Naive thymus-derived CD4-positive, alpha-beta T cell (primary cell): ENCODE measurements at regions not wholly inside any gene's neighbourhood (a gene's known extent, or its start where the extent isn't known, plus 50 kb on each side); places are given as distances from the start of the nearest gene placed in this dataset.

ENCODE experiments used
- ATAC-seq: fragments of 150-1000 bp; cut with Tn5 transposase; 2 replicates; pipeline ENCODE4 v1.10.0; 2021; ENCODE audit warnings: mild to moderate bottlenecking, moderate library complexity
- CTCF ChIA-PET: fragments of 350-600 bp; sonication (Branson Sonifier 250); formaldehyde crosslinking; loops from one replicate; lab custom pipeline; 2021; ENCODE audit warnings: antibody characterized with exemption; lab: Charles Lee
- POLR2A ChIA-PET: fragments of 350-600 bp; sonication (Branson Sonifier 250); formaldehyde crosslinking; loops from one replicate; lab custom pipeline; 2021; ENCODE audit warnings: antibody characterized with exemption, inconsistent platforms; lab: Charles Lee
- DNase-seq, 9 donors: peaks; one replicate each; pipeline versions ENCODE4 v3.0.0 to v3.0.0-alpha.2; 2020 to 2022; ENCODE audit warnings: mixed read lengths in 1 of 9
- H3K27ac ChIP-seq: one replicate; pipeline ENCODE4 v1.7.0; 2013; ENCODE audit warnings: mild to moderate bottlenecking, low read depth, low read length, moderate library complexity
- H3K27me3 ChIP-seq, 2 donors: one replicate each; pipeline ENCODE4 v1.7.0; 2013; ENCODE audit warnings: low read length in 2 of 2, mild to moderate bottlenecking in 2 of 2, moderate library complexity in 2 of 2; ENCODE audit not compliant: control insufficient read depth in 2 of 2, insufficient read depth in 2 of 2
- H3K36me3 ChIP-seq, 3 experiments: 1 replicate in 2 of 3; 2 replicates in 1 of 3; pipeline ENCODE4 v1.7.0; 2013; ENCODE audit warnings: low read length in 3 of 3, mild to moderate bottlenecking in 3 of 3, moderate library complexity in 1 of 3; ENCODE audit not compliant: insufficient read depth in 3 of 3, control insufficient read depth in 2 of 3
- H3K4me1 ChIP-seq, 2 donors: one replicate each; pipeline ENCODE4 v1.7.0; 2013; ENCODE audit warnings: low read length in 2 of 2, mild to moderate bottlenecking in 2 of 2, moderate library complexity in 1 of 2; ENCODE audit not compliant: control insufficient read depth in 2 of 2, insufficient read depth in 2 of 2
- H3K4me3 ChIP-seq: 2 replicates; pipeline ENCODE4 v1.7.0; 2013; ENCODE audit warnings: mild to moderate bottlenecking, low read length
- H3K9me3 ChIP-seq, 3 experiments: 1 replicate in 2 of 3; 2 replicates in 1 of 3; pipeline ENCODE4 v1.7.0; 2013; ENCODE audit warnings: low read length in 3 of 3; ENCODE audit not compliant: control insufficient read depth in 2 of 3
- H3K27ac Mint-ChIP-seq, 9 donors: one replicate each; pipeline ENCODE4 v1.8.0; 2020 to 2022; ENCODE audit warnings: mixed read lengths in 9 of 9, mild to moderate bottlenecking in 8 of 9, moderate library complexity in 5 of 9, inconsistent platforms in 2 of 9
- H3K27me3 Mint-ChIP-seq, 5 donors: one replicate each; pipeline ENCODE4 v1.8.0; 2021 to 2022; ENCODE audit warnings: mixed read lengths in 5 of 5, mild to moderate bottlenecking in 1 of 5
- H3K36me3 Mint-ChIP-seq, 5 donors: one replicate each; pipeline ENCODE4 v1.8.0; 2020 to 2022; ENCODE audit warnings: mixed read lengths in 5 of 5, mild to moderate bottlenecking in 3 of 5, inconsistent platforms in 1 of 5
- H3K4me1 Mint-ChIP-seq, 7 donors: one replicate each; pipeline ENCODE4 v1.8.0; 2020 to 2022; ENCODE audit warnings: mixed read lengths in 7 of 7, mild to moderate bottlenecking in 3 of 7, inconsistent platforms in 1 of 7
- H3K4me3 Mint-ChIP-seq, 10 donors: one replicate each; pipeline ENCODE4 v1.8.0; 2020 to 2022; ENCODE audit warnings: mild to moderate bottlenecking in 10 of 10, mixed read lengths in 10 of 10, moderate library complexity in 6 of 10, inconsistent platforms in 2 of 10
- H3K9me3 Mint-ChIP-seq, 11 donors: one replicate each; pipeline ENCODE4 v1.8.0; 2020 to 2022; ENCODE audit warnings: mixed read lengths in 11 of 11, mild to moderate bottlenecking in 4 of 11, inconsistent platforms in 1 of 11, moderate library complexity in 1 of 11
- intact Hi-C, 2 donors: fragments of 100-400 bp; cut with micrococcal nuclease; formaldehyde crosslinking; loops; one replicate each; pipeline ENCODE4 v1.15.1; 2023

GRCh38 chr1:78825561-78825960 lies 175.9 kb downstream of the IFI44 start:
- H3K4me3 Mint-ChIP-seq: no peak overlapping the region
- Histone ChIP-seq H3K27me3 (no peaks in the 10 kb centered on the region), H3K36me3 (no peaks in the 10 kb centered on the region), H3K27ac (no peak overlapping the region), H3K9me3 (no peaks in the 10 kb centered on the region), H3K4me1 (no peaks in the 10 kb centered on the region), H3K4me3 (no peak overlapping the region)
- intact Hi-C loops: no loop called here
- DNase-seq: no peak
- H3K36me3 Mint-ChIP-seq: no peaks in the 10 kb centered on the region
- peaks cover 0 to 3% (median 0%) of the 10 kb centered on the region in 11 donors for H3K9me3 Mint-ChIP-seq
- peaks cover 0 to 10% (median 7%) of the 10 kb centered on the region in 5 donors for H3K27me3 Mint-ChIP-seq
- ChIA-PET POLR2A (no interaction called here), CTCF (no interaction called here)
- no peak for ATAC-seq
- H3K27ac Mint-ChIP-seq: no peak overlapping the region
- no peaks in the 10 kb centered on the region for H3K4me1 Mint-ChIP-seq

- Mint-ChIP-seq H3K27ac (no peak overlapping the region), H3K27me3 (peaks cover 0 to 17% (median 7%) of the 10 kb centered on the region in 5 donors), H3K36me3 (no peaks in the 10 kb centered on the region), H3K4me1 (peaks cover 0 to 8% (median 0%) of the 10 kb centered on the region in 7 donors), H3K9me3 (peaks cover 0 to 1% (median 0%) of the 10 kb centered on the region in 11 donors), H3K4me3 (no peak overlapping the region)
- H3K9me3 ChIP-seq: no peaks in the 10 kb centered on the region
- intact Hi-C loops: no loop called here
- no peak overlapping the region for H3K4me3 ChIP-seq
- ATAC-seq (no peak), DNase-seq (no peak)
- no peaks in the 10 kb centered on the region for H3K4me1 ChIP-seq
- no peaks in the 10 kb centered on the region for H3K36me3 ChIP-seq
- H3K27ac ChIP-seq: no peak overlapping the region
- POLR2A ChIA-PET: no interaction called here
- H3K27me3 ChIP-seq: peaks cover 0 to 3% of the 10 kb centered on the region in 2 donors
- CTCF ChIA-PET: no interaction called here
These were observed 176.9 kb downstream of the ADGRL4 start for GRCh38 chr1:78829644-78830043.

GRCh38 chr1:78830321-78830720 lies 176.2 kb downstream of the ADGRL4 start:
- H3K27ac Mint-ChIP-seq: no peak overlapping the region
- H3K4me3 ChIP-seq: no peak overlapping the region
- no peaks in the 10 kb centered on the region for H3K4me1 ChIP-seq
- DNase-seq (no peak), ATAC-seq (no peak)
- H3K9me3 ChIP-seq: no peaks in the 10 kb centered on the region
- CTCF ChIA-PET: no interaction called here
- H3K4me3 Mint-ChIP-seq: no peak overlapping the region
- H3K27ac ChIP-seq: no peak overlapping the region
- intact Hi-C loops: no loop called here
- peaks cover 0 to 8% (median 0%) of the 10 kb centered on the region in 7 donors for H3K4me1 Mint-ChIP-seq
- peaks cover 0 to 17% (median 7%) of the 10 kb centered on the region in 5 donors for H3K27me3 Mint-ChIP-seq
- no peaks in the 10 kb centered on the region for H3K36me3 Mint-ChIP-seq
- POLR2A ChIA-PET: no interaction called here
- peaks cover 0 to 1% (median 0%) of the 10 kb centered on the region in 11 donors for H3K9me3 Mint-ChIP-seq
- H3K27me3 ChIP-seq: peaks cover 0 to 3% of the 10 kb centered on the region in 2 donors
- no peaks in the 10 kb centered on the region for H3K36me3 ChIP-seq

- ChIA-PET POLR2A (no interaction called here), CTCF (no interaction called here)
- intact Hi-C loops: no loop called here
- Histone ChIP-seq H3K9me3 (no peaks in the 10 kb centered on the region), H3K27me3 (peaks cover 0 to 3% of the 10 kb centered on the region in 2 donors), H3K4me3 (no peak overlapping the region), H3K27ac (no peak overlapping the region), H3K36me3 (no peaks in the 10 kb centered on the region), H3K4me1 (peaks cover 0 to under 1% of the 10 kb centered on the region in 2 donors)
- no peak for ATAC-seq
- Mint-ChIP-seq H3K27me3 (peaks cover 0 to 17% (median 7%) of the 10 kb centered on the region in 5 donors), H3K36me3 (no peaks in the 10 kb centered on the region), H3K4me1 (peaks cover 2 to 15% (median 7%) of the 10 kb centered on the region in 7 donors), H3K4me3 (no peak overlapping the region), H3K27ac (no peak overlapping the region), H3K9me3 (peaks cover 0 to 1% (median 0%) of the 10 kb centered on the region in 11 donors)
- no peak for DNase-seq
These were observed 174.7 kb downstream of the ADGRL4 start for GRCh38 chr1:78831731-78832360.

GRCh38 chr1:78833491-78833890 lies 173.0 kb downstream of the ADGRL4 start:
- no peak overlapping the region for H3K4me3 Mint-ChIP-seq
- H3K9me3 Mint-ChIP-seq: peaks cover 0 to 1% (median 0%) of the 10 kb centered on the region in 11 donors
- H3K27ac Mint-ChIP-seq: no peak overlapping the region
- Histone ChIP-seq H3K27me3 (peaks cover 0 to 3% of the 10 kb centered on the region in 2 donors), H3K27ac (no peak overlapping the region), H3K9me3 (no peaks in the 10 kb centered on the region), H3K36me3 (no peaks in the 10 kb centered on the region), H3K4me3 (no peak overlapping the region), H3K4me1 (peaks cover 0 to 5% of the 10 kb centered on the region in 2 donors)
- ATAC-seq (no peak), DNase-seq (no peak)
- no peaks in the 10 kb centered on the region for H3K36me3 Mint-ChIP-seq
- ChIA-PET POLR2A (no interaction called here), CTCF (no interaction called here)
- peaks cover 0 to 17% (median 7%) of the 10 kb centered on the region in 5 donors for H3K27me3 Mint-ChIP-seq
- peaks cover 6 to 20% (median 11%) of the 10 kb centered on the region in 7 donors for H3K4me1 Mint-ChIP-seq
- intact Hi-C loops: no loop called here

GRCh38 chr1:78834201-78834741 lies 172.3 kb downstream of the ADGRL4 start:
- intact Hi-C loops: no loop called here
- Mint-ChIP-seq H3K4me1 (peaks cover 6 to 20% (median 11%) of the 10 kb centered on the region in 7 donors), H3K36me3 (no peaks in the 10 kb centered on the region), H3K27ac (no peak overlapping the region), H3K9me3 (peaks cover 0 to 1% (median 0%) of the 10 kb centered on the region in 11 donors), H3K4me3 (no peak overlapping the region), H3K27me3 (peaks cover 0 to 17% (median 7%) of the 10 kb centered on the region in 5 donors)
- H3K36me3 ChIP-seq: no peaks in the 10 kb centered on the region
- no peak for ATAC-seq
- no peak for DNase-seq
- ChIA-PET POLR2A (no interaction called here), CTCF (no interaction called here)
- H3K4me1 ChIP-seq: peaks cover 0 to 5% of the 10 kb centered on the region in 2 donors
- no peak overlapping the region for H3K27ac ChIP-seq
- no peaks in the 10 kb centered on the region for H3K9me3 ChIP-seq
- peaks cover 0 to 3% of the 10 kb centered on the region in 2 donors for H3K27me3 ChIP-seq
- H3K4me3 ChIP-seq: no peak overlapping the region
